ENCODE measurements at regions not wholly inside any gene's neighbourhood (a gene's known extent, or its start where the extent isn't known, plus 50 kb on each side); places are given as distances from the start of the nearest gene placed in this dataset.
A peak's percentile ranks its signal among the peaks of the same experiment; 100 is the strongest.

DNA sequence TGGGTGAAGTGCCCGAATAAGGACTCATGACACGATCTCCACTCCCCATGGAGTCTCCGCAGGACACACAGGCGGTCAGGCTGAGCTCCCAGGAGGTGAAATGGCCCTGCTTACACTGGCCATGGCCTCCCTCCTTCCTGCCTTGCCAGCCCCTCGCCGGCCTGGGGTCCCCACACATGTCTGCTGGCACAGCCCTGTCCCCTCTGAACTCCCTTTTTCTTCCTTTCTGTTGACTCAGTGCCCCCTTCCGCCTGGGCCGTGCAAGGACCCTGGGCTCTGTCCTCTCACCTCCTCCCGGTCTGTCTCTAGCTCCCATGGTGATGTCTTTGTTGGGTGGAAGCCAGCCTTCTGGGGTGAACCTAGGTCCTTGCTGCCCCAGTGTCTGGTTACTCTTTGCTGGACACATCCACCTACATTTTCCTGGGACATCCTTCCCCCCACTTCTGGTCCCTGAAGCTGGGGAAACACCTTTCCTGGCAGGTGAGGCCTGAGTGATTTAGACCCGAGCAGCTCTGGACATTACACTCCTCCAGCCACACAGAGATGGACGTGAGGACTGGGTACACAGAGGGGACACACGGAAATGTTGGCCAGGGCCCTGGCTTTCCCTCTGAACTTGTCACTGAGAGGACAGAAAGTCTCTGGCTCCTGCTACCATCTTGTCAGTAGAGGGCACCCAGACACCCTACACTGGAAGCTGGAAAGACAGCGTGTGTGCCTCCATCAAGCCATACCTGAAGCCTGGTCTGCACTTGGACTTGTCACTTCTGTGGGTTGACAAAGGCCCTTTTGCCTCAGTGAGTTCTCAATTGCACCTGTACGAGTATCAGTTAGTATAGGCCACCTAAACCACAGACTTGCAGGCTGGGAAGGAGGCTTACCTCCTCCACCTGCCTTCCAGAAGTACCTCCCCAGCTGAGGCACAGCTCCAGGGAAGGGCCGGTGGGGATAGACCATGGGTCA lies 864.3 kb downstream of the TBC1D22A start:
- DNase-seq = peak in 1 of 7 donors; percentile 35
- TF ChIP-seq, protein P1, sequence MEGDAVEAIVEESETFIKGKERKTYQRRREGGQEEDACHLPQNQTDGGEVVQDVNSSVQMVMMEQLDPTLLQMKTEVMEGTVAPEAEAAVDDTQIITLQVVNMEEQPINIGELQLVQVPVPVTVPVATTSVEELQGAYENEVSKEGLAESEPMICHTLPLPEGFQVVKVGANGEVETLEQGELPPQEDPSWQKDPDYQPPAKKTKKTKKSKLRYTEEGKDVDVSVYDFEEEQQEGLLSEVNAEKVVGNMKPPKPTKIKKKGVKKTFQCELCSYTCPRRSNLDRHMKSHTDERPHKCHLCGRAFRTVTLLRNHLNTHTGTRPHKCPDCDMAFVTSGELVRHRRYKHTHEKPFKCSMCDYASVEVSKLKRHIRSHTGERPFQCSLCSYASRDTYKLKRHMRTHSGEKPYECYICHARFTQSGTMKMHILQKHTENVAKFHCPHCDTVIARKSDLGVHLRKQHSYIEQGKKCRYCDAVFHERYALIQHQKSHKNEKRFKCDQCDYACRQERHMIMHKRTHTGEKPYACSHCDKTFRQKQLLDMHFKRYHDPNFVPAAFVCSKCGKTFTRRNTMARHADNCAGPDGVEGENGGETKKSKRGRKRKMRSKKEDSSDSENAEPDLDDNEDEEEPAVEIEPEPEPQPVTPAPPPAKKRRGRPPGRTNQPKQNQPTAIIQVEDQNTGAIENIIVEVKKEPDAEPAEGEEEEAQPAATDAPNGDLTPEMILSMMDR (IDR thresholded peaks at IDR 0.05) = no peak
- no peak for TF ChIP-seq POLR2A (IDR thresholded peaks at IDR 0.05)
- 65 to 77% (median 73%) methylated on average over 11 to 15 of the region's 15 CpGs for WGBS, 4 donors
- Histone ChIP-seq H3K4me3 (no peak overlapping the region), H3K27ac (no peak overlapping the region), H3K36me3 (replicated peaks in 1 of 2) (no peaks in the 10 kb centered on the region), H3K9me3 (replicated peaks in 1 of 3) (no peaks in the 10 kb centered on the region), H3K27me3 (peaks cover 5% of the 10 kb centered on the region), H3K4me1 (replicated peaks in 1 of 2) (no peaks in the 10 kb centered on the region)
- intact Hi-C loops (cut with DNase I) = no loop called here

DNA sequence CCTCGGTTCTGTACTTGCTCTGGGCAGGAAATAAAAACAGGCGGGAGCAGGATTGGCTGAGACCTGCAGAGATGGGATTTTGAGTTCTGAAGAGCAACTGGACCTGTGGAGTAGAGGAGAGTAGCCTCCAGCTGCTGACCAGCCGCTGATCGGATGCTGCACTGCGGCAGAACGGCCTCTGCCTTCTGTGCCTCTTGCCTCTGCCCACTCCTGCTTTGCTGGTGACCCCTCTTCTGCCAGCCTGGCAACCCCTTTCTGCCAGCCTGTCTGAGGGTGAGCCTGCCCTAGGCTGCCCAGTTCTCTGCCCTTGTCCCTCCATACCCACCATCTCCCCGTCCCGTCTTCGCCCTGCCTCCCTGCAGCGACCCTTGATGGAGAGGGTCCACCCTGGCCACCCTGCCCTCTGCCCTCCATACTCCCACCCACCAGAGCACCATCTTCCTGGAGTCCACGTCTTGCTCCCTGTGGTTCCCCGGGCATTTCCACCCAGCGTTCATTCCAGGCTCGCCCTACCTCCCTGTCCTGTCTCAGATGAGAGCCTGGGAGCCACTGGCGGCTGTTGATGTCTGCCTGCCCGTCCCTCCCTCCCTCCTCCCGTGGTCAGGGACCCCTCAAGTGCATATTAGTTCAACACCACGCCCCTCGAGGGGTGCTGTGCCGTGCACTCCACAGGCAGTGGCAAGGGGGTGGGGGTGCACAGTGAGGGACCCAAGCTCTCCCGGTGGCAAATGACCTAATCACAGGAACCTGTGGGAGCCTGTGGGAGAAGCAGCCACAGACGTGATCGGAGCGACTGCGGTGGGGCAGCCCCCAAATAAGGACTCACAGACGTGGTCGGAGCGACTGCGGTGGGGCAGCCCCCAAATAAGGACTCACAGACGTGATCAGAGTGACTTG lies 863.3 kb downstream of the TBC1D22A start:
- intact Hi-C loops (cut with DNase I) = no loop called here
- WGBS, 4 donors = 74 to 83% (median 78%) methylated on average over 21 to 30 of the region's 30 CpGs
- Histone ChIP-seq H3K27me3 (peaks cover 5% of the 10 kb centered on the region), H3K4me1 (replicated peaks in 1 of 2) (no peaks in the 10 kb centered on the region), H3K36me3 (replicated peaks in 1 of 2) (no peaks in the 10 kb centered on the region), H3K4me3 (no peak overlapping the region), H3K27ac (no peak overlapping the region), H3K9me3 (replicated peaks in 1 of 3) (no peaks in the 10 kb centered on the region)
- DNase-seq = peak in 2 of 7 donors; percentile 5 to 31
- TF ChIP-seq, protein P1 (IDR thresholded peaks at IDR 0.05) = no peak
- no peak for TF ChIP-seq POLR2A (IDR thresholded peaks at IDR 0.05)

DNA sequence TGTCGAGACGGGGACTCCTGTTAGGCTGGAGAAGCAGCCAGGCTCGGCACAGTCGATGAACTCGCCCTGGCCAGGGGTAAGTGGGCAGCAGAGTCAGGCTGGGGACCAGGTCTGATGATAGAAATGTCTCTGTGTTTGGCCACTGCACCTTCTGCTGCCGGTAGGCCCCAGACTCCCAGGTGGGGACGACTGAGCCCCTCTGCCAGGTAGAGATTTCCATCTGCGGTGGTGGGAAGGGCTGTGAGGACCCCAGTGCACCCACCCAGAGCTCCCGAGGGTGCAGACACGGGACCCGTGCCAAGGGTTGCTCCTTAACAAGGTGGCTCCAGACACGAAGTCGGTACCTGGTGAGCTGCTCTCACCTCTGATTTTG lies 862.5 kb downstream of the TBC1D22A start:
- Histone ChIP-seq H3K4me1 (replicated peaks in 1 of 2) (no peaks in the 10 kb centered on the region), H3K4me3 (no peak overlapping the region), H3K27ac (no peak overlapping the region), H3K9me3 (replicated peaks in 1 of 3) (no peaks in the 10 kb centered on the region), H3K27me3 (peaks cover 5% of the 10 kb centered on the region), H3K36me3 (replicated peaks in 1 of 2) (no peaks in the 10 kb centered on the region)
- intact Hi-C loops (cut with DNase I) = no loop called here
- TF ChIP-seq, protein P1 (IDR thresholded peaks at IDR 0.05) = no peak
- DNase-seq = peak in 2 of 7 donors; percentile 1 to 28
- WGBS, 4 donors = 70 to 82% (median 73%) methylated on average over 8 to 13 of the region's 13 CpGs

Data from adrenal gland (tissue), 9 donors.